ENCODE measurements at regions not wholly inside any gene's neighbourhood (a gene's known extent, or its start where the extent isn't known, plus 50 kb on each side); places are given as distances from the start of the nearest gene placed in this dataset.
"Not testable (repeated sequence)": the region's sequence is repeated elsewhere in the genome, so short reads cannot be mapped to it uniquely, and the experiment has no call there.

- no peak overlapping the region for H3K4me3 ChIP-seq (replicated peaks; ENCODE audit: low read depth, low read length)
- no peak for DNase-seq (ENCODE audit: extremely low read depth, low read depth)
- no peak for TF ChIP-seq CTCF (IDR thresholded peaks at IDR 0.05; ENCODE audit: low read depth, low read length, missing control alignments)
Observed at GRCh38 chr14:49049711-49050110, 536.5 kb downstream of the RPS29 start.

GRCh38 chr14:49044981-49045380 is 541.2 kb downstream of the RPS29 start:
- no peak for DNase-seq (ENCODE audit: extremely low read depth, low read depth)
- no peak for TF ChIP-seq CTCF (IDR thresholded peaks at IDR 0.05; ENCODE audit: low read depth, low read length, missing control alignments)
- no peak overlapping the region for H3K4me3 ChIP-seq (replicated peaks; ENCODE audit: low read depth, low read length)

DNA sequence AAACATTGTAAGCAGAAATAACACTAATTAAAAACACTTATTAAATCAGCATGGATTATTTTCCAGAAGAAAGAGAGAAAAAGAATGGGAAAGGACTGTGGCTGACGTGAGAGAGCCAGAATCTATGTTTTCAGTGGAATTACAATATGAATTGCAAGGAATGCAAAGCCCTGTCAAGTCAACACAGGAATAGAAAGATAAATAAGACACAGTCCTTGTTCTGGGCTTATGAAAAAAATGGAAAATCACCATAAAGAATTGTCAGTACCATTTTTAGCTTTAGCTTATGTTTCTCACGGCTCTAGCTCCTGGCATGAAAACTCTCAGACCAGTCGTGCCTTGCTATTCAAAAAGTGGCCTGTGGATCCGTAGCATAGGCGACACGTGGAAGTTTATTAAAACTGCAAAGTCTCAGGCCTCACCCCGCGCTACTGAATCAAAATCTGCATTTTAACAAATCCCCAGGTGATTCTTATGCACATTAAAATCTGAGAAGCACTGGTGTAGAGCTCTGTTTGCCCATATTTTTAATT is 549.1 kb downstream of the RPS29 start:
- no peak overlapping the region for H3K4me3 ChIP-seq (replicated peaks; ENCODE audit: low read depth, low read length)
- TF ChIP-seq CTCF (IDR thresholded peaks at IDR 0.05; ENCODE audit: low read depth, low read length, missing control alignments), result no peak
- DNase-seq (ENCODE audit: extremely low read depth, low read depth), result no peak

DNA sequence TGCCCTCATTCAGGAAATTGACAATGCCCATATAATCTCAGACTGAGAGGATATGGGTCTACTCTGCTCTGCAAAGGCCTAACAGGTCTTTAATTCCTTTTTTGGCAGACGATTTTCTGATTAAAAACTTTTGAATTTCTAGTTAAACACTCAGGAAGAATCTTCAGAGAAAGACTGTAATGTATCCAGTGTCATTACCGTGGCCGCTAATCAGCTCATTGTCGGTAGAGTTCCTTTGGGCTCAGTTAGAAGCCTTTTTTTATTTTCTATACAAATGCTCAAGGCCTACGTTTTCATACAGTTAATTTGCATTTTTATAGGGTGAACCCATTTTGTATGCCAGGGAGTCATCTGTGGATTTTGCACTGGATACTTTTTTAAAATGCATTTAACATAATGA is 549.9 kb downstream of the RPS29 start:
- no peak overlapping the region for H3K4me3 ChIP-seq (replicated peaks; ENCODE audit: low read depth, low read length)
- TF ChIP-seq CTCF (IDR thresholded peaks at IDR 0.05; ENCODE audit: low read depth, low read length, missing control alignments), result no peak
- no peak for DNase-seq (ENCODE audit: extremely low read depth, low read depth)

- no peak overlapping the region for H3K4me3 ChIP-seq (replicated peaks; ENCODE audit: low read depth, low read length)
- DNase-seq (ENCODE audit: extremely low read depth, low read depth), result no peak
- TF ChIP-seq CTCF (IDR thresholded peaks at IDR 0.05; ENCODE audit: low read depth, low read length, missing control alignments), result no peak
Observed at GRCh38 chr14:49033131-49033530, 553.0 kb downstream of the RPS29 start.

DNA sequence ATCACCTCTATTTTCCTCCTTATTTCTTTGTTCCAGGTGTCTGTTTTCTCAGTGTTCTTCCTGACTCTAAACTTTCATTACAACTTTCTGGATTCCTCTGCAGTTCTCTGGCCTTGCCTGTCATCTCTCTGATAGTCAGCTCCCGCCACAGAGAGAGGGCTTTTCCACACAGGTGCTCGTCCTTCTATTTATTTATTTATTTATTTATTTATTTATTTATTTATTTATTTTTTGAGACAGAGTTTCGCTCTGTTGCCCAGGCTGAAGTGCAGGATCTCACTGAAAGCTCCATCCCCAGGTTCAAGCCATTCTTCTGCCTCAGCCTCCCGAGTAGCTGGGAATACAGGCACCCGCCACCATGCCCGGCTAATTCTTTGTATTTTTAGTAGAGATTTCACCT is 554.5 kb downstream of the RPS29 start:
- not testable (repeated sequence) for H3K4me3 ChIP-seq (replicated peaks; ENCODE audit: low read depth, low read length); DNase-seq (ENCODE audit: extremely low read depth, low read depth)

- H3K4me3 ChIP-seq (replicated peaks; ENCODE audit: low read depth, low read length), result no peak overlapping the region
- no peak for DNase-seq (ENCODE audit: extremely low read depth, low read depth)
- no peak for TF ChIP-seq CTCF (IDR thresholded peaks at IDR 0.05; ENCODE audit: low read depth, low read length, missing control alignments)
Observed at GRCh38 chr14:49019467-49020115, 566.6 kb downstream of the RPS29 start.
